DOHH2 (cell line): ENCODE measurements at regions not wholly inside any gene's neighbourhood (a gene's known extent, or its start where the extent isn't known, plus 50 kb on each side); places are given as distances from the start of the nearest gene placed in this dataset.

ENCODE experiments used
- CTCF ChIP-seq: fragments of 200-600 bp; sonication (generic); IDR thresholded peaks from one replicate; pipeline ENCODE4 v1.5.1; 2014; ENCODE audit warnings: antibody characterized with exemption, mild to moderate bottlenecking, low read depth, low read length; ENCODE audit not compliant: poor library complexity, severe bottlenecking
- EZH2phosphoT487 ChIP-seq: fragments of 200-600 bp; sonication (generic); IDR thresholded peaks from 2 replicates; pipeline ENCODE4 v1.6.1; 2017; ENCODE audit warnings: borderline replicate concordance, mild to moderate bottlenecking, antibody characterized with exemption, low read length, moderate library complexity, mixed read lengths

- no peak for TF ChIP-seq CTCF
- no peak for TF ChIP-seq EZH2phosphoT487
These were observed 465.8 kb upstream of the ROBO1 start for GRCh38 chr3:80233576-80233975.
